ENCODE measurements at regions not wholly inside any gene's neighbourhood (a gene's known extent, or its start where the extent isn't known, plus 50 kb on each side); places are given as distances from the start of the nearest gene placed in this dataset.

- Histone ChIP-seq H4K20me1 (ENCODE audit: insufficient read depth) (no peaks in the 10 kb centered on the region), H3K36me3 (ENCODE audit: insufficient read depth, low read length) (no peaks in the 10 kb centered on the region), H3K4me2 (ENCODE audit: low read length) (no peak overlapping the region), H3K9me3 (ENCODE audit: low read length) (no peaks in the 10 kb centered on the region), H3K79me2 (replicated peaks; ENCODE audit: insufficient read depth, low read length) (no peaks in the 10 kb centered on the region), H3K9ac (ENCODE audit: low read length) (no peak overlapping the region), H3K4me3 (ENCODE audit: low read length) (no peak overlapping the region), H2AFZ (ENCODE audit: low read depth, low read length) (no peak overlapping the region), H3K27me3 (ENCODE audit: insufficient read depth, low read depth, low read length) (no peaks in the 10 kb centered on the region), H3K27ac (ENCODE audit: low read length) (no peak overlapping the region), H3K9me2 (ENCODE audit: insufficient read depth, low read length) (no peaks in the 10 kb centered on the region), H3F3A (ENCODE audit: insufficient read depth, low read length, poor library complexity, severe bottlenecking) (no peaks in the 10 kb centered on the region)
- TF ChIP-seq MXI1 (conservative IDR thresholded peaks at IDR 0.05; ENCODE audit: poor library complexity, severe bottlenecking) (no peak), CTCF (IDR thresholded peaks at IDR 0.05; ENCODE audit: poor library complexity, severe bottlenecking) (no peak), RAD21 (conservative IDR thresholded peaks at IDR 0.05) (no peak), REST (IDR thresholded peaks at IDR 0.05; ENCODE audit: borderline replicate concordance) (no peak), EZH2 (IDR thresholded peaks at IDR 0.05; ENCODE audit: borderline replicate concordance, insufficient read depth, low read length, poor library complexity, severe bottlenecking) (no peak), EP300 (conservative IDR thresholded peaks at IDR 0.05; ENCODE audit: poor library complexity, severe bottlenecking) (no peak), POLR2AphosphoS5 (IDR thresholded peaks at IDR 0.05) (no peak), TAF1 (IDR thresholded peaks at IDR 0.05; ENCODE audit: low read depth) (no peak), SMC3 (conservative IDR thresholded peaks at IDR 0.05; ENCODE audit: poor library complexity) (no peak)
Measured at GRCh38 chr14:76639606-76640229, 121.5 kb upstream of the VASH1 start.

- Histone ChIP-seq H3K27ac (ENCODE audit: low read length) (no peak overlapping the region), H3K79me2 (replicated peaks; ENCODE audit: insufficient read depth, low read length) (no peaks in the 10 kb centered on the region), H3K9me3 (ENCODE audit: low read length) (no peaks in the 10 kb centered on the region), H3F3A (ENCODE audit: insufficient read depth, low read length, poor library complexity, severe bottlenecking) (no peaks in the 10 kb centered on the region), H3K4me2 (ENCODE audit: low read length) (no peak overlapping the region), H4K20me1 (ENCODE audit: insufficient read depth) (no peaks in the 10 kb centered on the region), H2AFZ (ENCODE audit: low read depth, low read length) (no peak overlapping the region), H3K36me3 (ENCODE audit: insufficient read depth, low read length) (no peaks in the 10 kb centered on the region), H3K9ac (ENCODE audit: low read length) (no peak overlapping the region), H3K4me3 (ENCODE audit: low read length) (no peak overlapping the region), H3K27me3 (ENCODE audit: insufficient read depth, low read depth, low read length) (no peaks in the 10 kb centered on the region), H3K9me2 (ENCODE audit: insufficient read depth, low read length) (no peaks in the 10 kb centered on the region)
- TF ChIP-seq SMC3 (conservative IDR thresholded peaks at IDR 0.05; ENCODE audit: poor library complexity) (no peak), REST (IDR thresholded peaks at IDR 0.05; ENCODE audit: borderline replicate concordance) (no peak), TAF1 (IDR thresholded peaks at IDR 0.05; ENCODE audit: low read depth) (no peak), EP300 (conservative IDR thresholded peaks at IDR 0.05; ENCODE audit: poor library complexity, severe bottlenecking) (no peak)
Measured at GRCh38 chr14:76640923-76641395, 120.3 kb upstream of the VASH1 start.

Measured in neural cell (in vitro differentiated cells).